ENCODE measurements at regions not wholly inside any gene's neighbourhood (a gene's known extent, or its start where the extent isn't known, plus 50 kb on each side); places are given as distances from the start of the nearest gene placed in this dataset.
"Not testable (repeated sequence)": the region's sequence is repeated elsewhere in the genome, so short reads cannot be mapped to it uniquely, and the experiment has no call there.

- TF ChIP-seq PAX5 (IDR thresholded peaks at IDR 0.05; ENCODE audit: insufficient read depth, low read length, severe bottlenecking) = no peak
- DNase-seq (ENCODE audit: insufficient read length, low spot score) = no peak
- FAIRE-seq = no peak
Observed at GRCh38 chr12:60230056-60230455, 634.2 kb downstream of the SLC16A7 start.

DNA sequence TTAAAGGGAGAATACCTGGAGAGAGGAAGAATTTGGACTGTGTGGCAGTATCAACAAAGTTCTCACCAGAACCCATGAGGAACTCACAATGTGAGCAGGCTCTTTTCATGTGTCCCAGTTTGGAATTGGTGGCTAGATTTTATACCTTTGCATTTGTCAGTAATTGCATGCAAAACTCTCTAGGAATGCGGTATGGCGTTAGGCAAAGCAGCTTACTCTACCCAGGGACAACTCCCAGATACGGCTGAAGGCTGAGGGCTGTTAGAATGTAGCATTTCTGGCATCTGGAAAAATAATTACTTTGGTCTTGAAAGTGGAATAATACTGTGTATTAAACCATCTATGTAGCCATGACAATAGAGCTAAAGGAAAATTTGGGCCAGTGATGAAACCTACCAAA is 635.5 kb downstream of the SLC16A7 start:
- no peak for FAIRE-seq
- TF ChIP-seq POLR2A (IDR thresholded peaks at IDR 0.05; ENCODE audit: low read depth, low read length) (no peak), POU2F2 (IDR thresholded peaks at IDR 0.05; ENCODE audit: low read depth, low read length) (no peak), POLR2AphosphoS5 (IDR thresholded peaks at IDR 0.05; ENCODE audit: low read depth, low read length) (no peak), SPI1 (IDR thresholded peaks at IDR 0.05; ENCODE audit: low read depth, low read length) (no peak), TAF1 (IDR thresholded peaks at IDR 0.05; ENCODE audit: low read depth, low read length) (no peak), PAX5 (IDR thresholded peaks at IDR 0.05; ENCODE audit: insufficient read depth, low read length, severe bottlenecking) (no peak)
- no peak for DNase-seq (ENCODE audit: insufficient read length, low spot score)

GRCh38 chr12:60231976-60232907 is 636.4 kb downstream of the SLC16A7 start:
- FAIRE-seq (no peak), DNase-seq (ENCODE audit: insufficient read length, low spot score) (no peak)
- TF ChIP-seq SPI1 (IDR thresholded peaks at IDR 0.05; ENCODE audit: low read depth, low read length) = no peak
- no peak for TF ChIP-seq POLR2AphosphoS5 (IDR thresholded peaks at IDR 0.05; ENCODE audit: low read depth, low read length)
- TF ChIP-seq POU2F2 (IDR thresholded peaks at IDR 0.05; ENCODE audit: low read depth, low read length) = no peak

GRCh38 chr12:60234611-60235195 is 638.9 kb downstream of the SLC16A7 start:
- not testable (repeated sequence) for DNase-seq (ENCODE audit: insufficient read length, low spot score); FAIRE-seq

DNA sequence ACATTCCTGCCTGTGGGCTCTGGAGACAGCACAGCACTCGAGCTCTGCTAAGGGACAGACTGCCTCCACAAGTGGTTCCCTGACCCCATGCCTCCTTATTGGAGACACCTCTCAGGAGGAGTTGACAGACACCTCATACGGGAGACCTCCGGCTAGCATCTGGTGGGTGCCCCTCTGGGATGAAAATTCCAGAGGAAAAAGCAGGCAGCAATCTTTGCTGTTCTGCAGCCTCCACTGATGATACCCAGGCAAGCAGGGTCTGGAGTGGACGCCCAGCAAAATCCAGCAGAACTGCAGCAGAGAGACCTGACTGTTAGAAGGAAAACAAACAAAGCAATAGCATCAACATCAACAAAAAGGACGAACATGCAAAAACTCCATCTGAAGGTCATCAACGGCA is 639.4 kb downstream of the SLC16A7 start:
- TF ChIP-seq TAF1 (IDR thresholded peaks at IDR 0.05; ENCODE audit: low read depth, low read length) (no peak), PAX5 (IDR thresholded peaks at IDR 0.05; ENCODE audit: insufficient read depth, low read length, severe bottlenecking) (no peak), POLR2AphosphoS5 (IDR thresholded peaks at IDR 0.05; ENCODE audit: low read depth, low read length) (no peak), POLR2A (IDR thresholded peaks at IDR 0.05; ENCODE audit: low read depth, low read length) (no peak), SPI1 (IDR thresholded peaks at IDR 0.05; ENCODE audit: low read depth, low read length) (no peak), POU2F2 (IDR thresholded peaks at IDR 0.05; ENCODE audit: low read depth, low read length) (no peak)
- no peak for FAIRE-seq
- no peak for DNase-seq (ENCODE audit: insufficient read length, low spot score)

- FAIRE-seq; DNase-seq (ENCODE audit: insufficient read length, low spot score): not testable (repeated sequence)
Observed at GRCh38 chr12:60236416-60236815, 640.6 kb downstream of the SLC16A7 start.

GRCh38 chr12:60240891-60241290 is 645.1 kb downstream of the SLC16A7 start:
- TF ChIP-seq POLR2AphosphoS5 (IDR thresholded peaks at IDR 0.05; ENCODE audit: low read depth, low read length) (no peak), POU2F2 (IDR thresholded peaks at IDR 0.05; ENCODE audit: low read depth, low read length) (no peak), PAX5 (IDR thresholded peaks at IDR 0.05; ENCODE audit: insufficient read depth, low read length, severe bottlenecking) (no peak), POLR2A (IDR thresholded peaks at IDR 0.05; ENCODE audit: low read depth, low read length) (no peak), SPI1 (IDR thresholded peaks at IDR 0.05; ENCODE audit: low read depth, low read length) (no peak), TAF1 (IDR thresholded peaks at IDR 0.05; ENCODE audit: low read depth, low read length) (no peak)
- FAIRE-seq (no peak), DNase-seq (ENCODE audit: insufficient read length, low spot score) (no peak)

- TF ChIP-seq TAF1 (IDR thresholded peaks at IDR 0.05; ENCODE audit: low read depth, low read length) = no peak
- TF ChIP-seq SPI1 (IDR thresholded peaks at IDR 0.05; ENCODE audit: low read depth, low read length) = no peak
- no peak for TF ChIP-seq POLR2AphosphoS5 (IDR thresholded peaks at IDR 0.05; ENCODE audit: low read depth, low read length)
- no peak for TF ChIP-seq PAX5 (IDR thresholded peaks at IDR 0.05; ENCODE audit: insufficient read depth, low read length, severe bottlenecking)
- no peak for TF ChIP-seq POU2F2 (IDR thresholded peaks at IDR 0.05; ENCODE audit: low read depth, low read length)
- no peak for TF ChIP-seq POLR2A (IDR thresholded peaks at IDR 0.05; ENCODE audit: low read depth, low read length)
- FAIRE-seq = no peak
- DNase-seq (ENCODE audit: insufficient read length, low spot score) = no peak
Observed at GRCh38 chr12:60251091-60251490, 655.3 kb downstream of the SLC16A7 start.

GRCh38 chr12:60252359-60253096 is 656.7 kb downstream of the SLC16A7 start:
- no peak for TF ChIP-seq POLR2A (IDR thresholded peaks at IDR 0.05; ENCODE audit: low read depth, low read length)
- no peak for TF ChIP-seq POLR2AphosphoS5 (IDR thresholded peaks at IDR 0.05; ENCODE audit: low read depth, low read length)
- TF ChIP-seq PAX5 (IDR thresholded peaks at IDR 0.05; ENCODE audit: insufficient read depth, low read length, severe bottlenecking) = no peak
- TF ChIP-seq TAF1 (IDR thresholded peaks at IDR 0.05; ENCODE audit: low read depth, low read length) = no peak
- TF ChIP-seq SPI1 (IDR thresholded peaks at IDR 0.05; ENCODE audit: low read depth, low read length) = no peak
- DNase-seq (ENCODE audit: insufficient read length, low spot score) (no peak), FAIRE-seq (no peak)

DNA sequence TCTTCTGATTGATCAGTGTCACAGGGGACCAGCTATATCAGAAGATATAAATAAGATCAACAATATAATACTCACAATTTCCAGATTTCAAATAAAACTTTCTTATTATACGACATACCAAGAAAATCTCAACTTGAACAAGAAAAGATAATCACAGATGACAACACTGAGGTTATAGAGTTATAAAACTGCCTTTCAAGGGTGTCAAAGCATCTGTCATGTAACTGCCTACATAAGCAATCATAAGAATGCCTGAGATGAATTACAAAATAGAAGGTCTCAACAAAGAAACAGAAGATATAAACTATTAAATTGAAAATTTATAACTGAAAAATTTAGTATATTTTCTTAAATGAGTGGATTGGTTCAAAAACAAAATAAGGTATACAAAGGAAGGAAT is 659.2 kb downstream of the SLC16A7 start:
- TF ChIP-seq POLR2AphosphoS5 (IDR thresholded peaks at IDR 0.05; ENCODE audit: low read depth, low read length) = no peak
- no peak for TF ChIP-seq TAF1 (IDR thresholded peaks at IDR 0.05; ENCODE audit: low read depth, low read length)
- TF ChIP-seq POU2F2 (IDR thresholded peaks at IDR 0.05; ENCODE audit: low read depth, low read length) = no peak
- no peak for TF ChIP-seq POLR2A (IDR thresholded peaks at IDR 0.05; ENCODE audit: low read depth, low read length)
- TF ChIP-seq SPI1 (IDR thresholded peaks at IDR 0.05; ENCODE audit: low read depth, low read length) = no peak
- TF ChIP-seq PAX5 (IDR thresholded peaks at IDR 0.05; ENCODE audit: insufficient read depth, low read length, severe bottlenecking) = no peak
- FAIRE-seq (no peak), DNase-seq (ENCODE audit: insufficient read length, low spot score) (no peak)
